BJ (cell line): ENCODE measurements at regions not wholly inside any gene's neighbourhood (a gene's known extent, or its start where the extent isn't known, plus 50 kb on each side); places are given as distances from the start of the nearest gene placed in this dataset.
"Not testable (repeated sequence)": the region's sequence is repeated elsewhere in the genome, so short reads cannot be mapped to it uniquely, and the experiment has no call there.

ENCODE experiments used
- CTCF ChIA-PET: fragments of 350-600 bp; formaldehyde crosslinking; extraction: SDS; loops from one replicate; lab custom pipeline; 2021; ENCODE audit warnings: antibody characterized with exemption, inconsistent platforms; lab: Yijun Ruan, JAX
- POLR2A ChIA-PET: fragments of 300-600 bp; sonication (Branson Sonifier 250); formaldehyde crosslinking; extraction: SDS; loops from one replicate; lab custom pipeline; 2021; ENCODE audit warnings: antibody characterized with exemption; lab: Charles Lee
- DNase-seq: peaks from one replicate; pipeline ENCODE4 v3.0.0-alpha.2; 2011; ENCODE audit warnings: low read depth
- H3K27me3 ChIP-seq: 2 replicates; pipeline ENCODE4 v1.6.0; 2011; ENCODE audit warnings: low read length; ENCODE audit not compliant: control insufficient read depth, insufficient read depth
- H3K36me3 ChIP-seq: 2 replicates; pipeline ENCODE4 v1.5.1; 2011; ENCODE audit warnings: low read length; ENCODE audit not compliant: control insufficient read depth, insufficient read depth
- H3K4me3 ChIP-seq: 2 replicates; pipeline ENCODE4 v1.5.1; 2011; ENCODE audit warnings: low read depth, mild to moderate bottlenecking, control low read depth, low read length
- CTCF ChIP-seq: IDR thresholded peaks from 2 replicates; pipeline ENCODE4 v1.5.1; 2011; ENCODE audit warnings: low read depth, mild to moderate bottlenecking, control low read depth, inconsistent platforms, low read length, moderate library complexity; ENCODE audit not compliant: insufficient read depth

GRCh38 chr12:34249271-34249670 is 227.0 kb downstream of the ALG10 start:
- POLR2A ChIA-PET = no interaction called here

GRCh38 chr12:34251879-34252278 is 229.6 kb downstream of the ALG10 start:
- H3K36me3 ChIP-seq, POLR2A ChIA-PET, H3K27me3 ChIP-seq, H3K4me3 ChIP-seq, CTCF ChIA-PET, DNase-seq: not testable (repeated sequence)

More at GRCh38 chr12:34249271-34249670, 227.0 kb downstream of the ALG10 start:
- TF ChIP-seq CTCF = no peak
- CTCF ChIA-PET = no interaction called here
- H3K36me3 ChIP-seq = no peaks in the 10 kb centered on the region
- no peak overlapping the region for H3K4me3 ChIP-seq
- no peak for DNase-seq
- no peaks in the 10 kb centered on the region for H3K27me3 ChIP-seq

GRCh38 chr12:34253674-34254073 is 231.4 kb downstream of the ALG10 start:
- H3K36me3 ChIP-seq = no peaks in the 10 kb centered on the region
- no peak overlapping the region for H3K4me3 ChIP-seq
- ChIA-PET POLR2A (no interaction called here), CTCF (no interaction called here)
- no peaks in the 10 kb centered on the region for H3K27me3 ChIP-seq
- DNase-seq = no peak
- no peak for TF ChIP-seq CTCF

GRCh38 chr12:34257093-34257492 is 234.8 kb downstream of the ALG10 start:
- no peak for DNase-seq
- POLR2A ChIA-PET = no interaction called here
- TF ChIP-seq CTCF = no peak
- H3K36me3 ChIP-seq = no peaks in the 10 kb centered on the region
- H3K4me3 ChIP-seq = no peak overlapping the region
- no peaks in the 10 kb centered on the region for H3K27me3 ChIP-seq
- CTCF ChIA-PET = interaction anchor here (0.6 kb wide), 1 partner anchor 28 kb away, joined by 5 read pairs; no protein-coding TSS in a partner anchor

- CTCF ChIA-PET, H3K36me3 ChIP-seq, DNase-seq, H3K4me3 ChIP-seq, POLR2A ChIA-PET, H3K27me3 ChIP-seq: not testable (repeated sequence)
Measured at GRCh38 chr12:34262140-34262539, 239.8 kb downstream of the ALG10 start.

GRCh38 chr12:34264110-34264509 is 241.8 kb downstream of the ALG10 start:
- no peak for TF ChIP-seq CTCF
- no peak for DNase-seq
- POLR2A ChIA-PET = no interaction called here
- CTCF ChIA-PET = no interaction called here
- Histone ChIP-seq H3K27me3 (no peaks in the 10 kb centered on the region), H3K4me3 (no peak overlapping the region), H3K36me3 (no peaks in the 10 kb centered on the region)

- CTCF ChIA-PET, POLR2A ChIA-PET: not testable (repeated sequence)
Measured at GRCh38 chr12:34273703-34274102, 251.4 kb downstream of the ALG10 start.

More at GRCh38 chr12:34273703-34274102, 251.4 kb downstream of the ALG10 start:
- not testable (repeated sequence) for H3K27me3 ChIP-seq, DNase-seq, H3K36me3 ChIP-seq, H3K4me3 ChIP-seq
